ENCODE measurements at regions not wholly inside any gene's neighbourhood (a gene's known extent, or its start where the extent isn't known, plus 50 kb on each side); places are given as distances from the start of the nearest gene placed in this dataset.

DNA sequence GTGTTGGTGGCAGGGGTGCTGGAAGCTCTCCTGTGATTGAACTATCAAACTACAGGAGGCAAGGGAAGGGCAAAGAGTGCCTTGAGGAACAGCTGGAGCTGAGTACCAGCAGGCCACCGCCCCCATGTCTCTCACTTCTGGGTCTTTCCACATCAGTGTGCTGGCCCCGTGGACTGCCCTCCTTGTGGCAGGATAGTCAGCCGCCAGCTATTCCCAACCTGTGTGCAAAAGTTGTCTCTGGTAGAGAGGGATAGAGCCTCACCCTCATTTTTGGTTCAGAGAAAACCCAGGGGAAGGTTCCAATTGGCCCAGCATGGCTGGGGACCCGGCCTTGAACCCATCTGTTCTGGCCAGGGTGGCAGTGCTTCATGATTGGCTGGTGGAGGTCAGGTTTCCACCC is 211.8 kb downstream of the IRF8 start:
- TF ChIP-seq, protein P1, sequence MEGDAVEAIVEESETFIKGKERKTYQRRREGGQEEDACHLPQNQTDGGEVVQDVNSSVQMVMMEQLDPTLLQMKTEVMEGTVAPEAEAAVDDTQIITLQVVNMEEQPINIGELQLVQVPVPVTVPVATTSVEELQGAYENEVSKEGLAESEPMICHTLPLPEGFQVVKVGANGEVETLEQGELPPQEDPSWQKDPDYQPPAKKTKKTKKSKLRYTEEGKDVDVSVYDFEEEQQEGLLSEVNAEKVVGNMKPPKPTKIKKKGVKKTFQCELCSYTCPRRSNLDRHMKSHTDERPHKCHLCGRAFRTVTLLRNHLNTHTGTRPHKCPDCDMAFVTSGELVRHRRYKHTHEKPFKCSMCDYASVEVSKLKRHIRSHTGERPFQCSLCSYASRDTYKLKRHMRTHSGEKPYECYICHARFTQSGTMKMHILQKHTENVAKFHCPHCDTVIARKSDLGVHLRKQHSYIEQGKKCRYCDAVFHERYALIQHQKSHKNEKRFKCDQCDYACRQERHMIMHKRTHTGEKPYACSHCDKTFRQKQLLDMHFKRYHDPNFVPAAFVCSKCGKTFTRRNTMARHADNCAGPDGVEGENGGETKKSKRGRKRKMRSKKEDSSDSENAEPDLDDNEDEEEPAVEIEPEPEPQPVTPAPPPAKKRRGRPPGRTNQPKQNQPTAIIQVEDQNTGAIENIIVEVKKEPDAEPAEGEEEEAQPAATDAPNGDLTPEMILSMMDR (conservative IDR thresholded peaks at IDR 0.05) = no peak
- TF ChIP-seq EZH2 (IDR thresholded peaks at IDR 0.05; ENCODE audit: low read depth) = no peak

Data from PC-9 (cell line).